Stimulated activated CD4-positive, alpha-beta T cell treated with anti-CD3 and anti-CD28 coated beads, Interleukin-1b, Interleukin-23, amount 100 ng/mL, for 1 hour (primary cell): ENCODE measurements at regions not wholly inside any gene's neighbourhood (a gene's known extent, or its start where the extent isn't known, plus 50 kb on each side); places are given as distances from the start of the nearest gene placed in this dataset.

Experiments
- DNase-seq, 2 donors: peaks; one replicate each; pipeline ENCODE4 v3.0.0-alpha.2; 2020; ENCODE audit warnings: low read depth in 2 of 2

DNA sequence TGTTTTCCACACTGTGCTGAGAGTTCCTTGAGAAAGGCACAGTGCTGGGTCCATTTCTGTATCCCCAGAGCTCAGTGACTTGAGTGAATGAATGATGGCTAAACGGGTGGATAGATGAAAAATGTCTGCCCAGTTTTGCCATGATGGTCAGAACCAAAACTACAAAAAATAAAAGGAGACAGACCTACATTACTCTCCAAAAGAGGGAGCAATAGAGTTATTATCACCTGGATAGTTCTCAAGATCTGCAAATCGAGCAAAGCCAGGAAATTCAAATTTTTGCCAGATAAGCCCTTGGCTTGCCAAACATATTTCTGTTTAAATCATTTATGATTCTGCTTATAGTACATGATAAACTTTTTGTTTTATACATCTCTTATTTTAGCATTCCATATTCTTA is 214.2 kb upstream of the ZNF462 start:
- no peak for DNase-seq

DNA sequence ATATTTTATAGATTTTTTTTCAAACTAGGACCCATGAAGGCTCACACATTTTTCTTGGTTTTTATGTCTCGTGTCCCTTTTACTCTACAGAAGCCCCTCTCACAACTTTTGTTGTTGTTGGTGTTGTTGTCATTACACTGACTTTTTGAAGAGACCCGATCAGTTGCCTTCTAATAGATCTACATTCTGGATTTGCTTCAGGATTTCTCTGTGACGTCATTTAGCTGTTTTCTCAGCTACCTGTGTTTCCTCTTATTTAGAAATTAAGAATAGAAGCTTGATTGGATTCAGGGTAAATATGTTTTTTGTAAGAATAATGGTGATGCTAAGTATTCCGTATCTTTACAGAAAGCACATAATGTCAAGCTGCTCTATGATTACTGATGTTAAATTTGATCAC is 213.3 kb upstream of the ZNF462 start:
- no peak for DNase-seq

DNA sequence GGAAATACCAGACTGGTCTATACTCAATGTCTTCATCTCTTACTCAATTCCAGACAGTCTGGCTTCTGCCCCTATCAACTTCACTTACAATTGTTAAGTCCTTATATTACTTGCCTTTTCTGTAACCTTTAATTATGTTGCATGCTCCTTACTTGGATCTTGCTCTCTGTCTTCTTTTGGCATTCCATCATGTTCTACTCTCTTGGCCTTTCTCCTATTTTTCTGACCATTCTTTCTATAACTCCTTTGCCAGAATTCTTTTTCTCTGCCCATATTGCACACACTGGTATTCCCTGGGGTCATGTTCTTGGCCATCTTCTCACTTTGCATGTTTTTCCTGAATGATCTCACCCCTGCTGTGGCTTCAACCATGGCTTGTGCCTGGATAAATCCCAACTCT is 209.8 kb upstream of the ZNF462 start:
- no peak for DNase-seq

GRCh38 chr9:106655966-106656365 is 207.0 kb upstream of the ZNF462 start:
- DNase-seq, result no peak

- DNase-seq, result no peak
These were observed 205.0 kb upstream of the ZNF462 start for GRCh38 chr9:106657926-106658325.

DNA sequence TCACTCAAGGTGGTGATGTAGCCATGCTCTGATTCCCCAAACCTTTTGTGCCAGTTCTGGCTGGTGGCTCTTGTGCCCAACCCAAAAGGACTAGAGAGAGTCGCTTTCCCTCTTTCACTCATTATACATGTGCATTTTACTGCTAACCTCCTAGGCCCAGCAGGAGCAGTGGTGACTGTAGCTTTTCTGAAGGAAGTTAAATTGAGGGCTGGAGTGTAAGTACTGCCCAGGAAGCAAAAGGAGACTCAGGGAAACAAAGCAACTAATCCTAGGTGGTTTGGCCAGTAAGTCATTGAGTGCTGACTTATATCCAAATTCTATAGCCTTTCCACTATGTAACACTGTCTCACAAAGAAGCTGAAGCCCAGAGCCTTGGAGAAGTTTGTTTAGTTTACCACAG is 194.4 kb upstream of the ZNF462 start:
- DNase-seq, result no peak

DNA sequence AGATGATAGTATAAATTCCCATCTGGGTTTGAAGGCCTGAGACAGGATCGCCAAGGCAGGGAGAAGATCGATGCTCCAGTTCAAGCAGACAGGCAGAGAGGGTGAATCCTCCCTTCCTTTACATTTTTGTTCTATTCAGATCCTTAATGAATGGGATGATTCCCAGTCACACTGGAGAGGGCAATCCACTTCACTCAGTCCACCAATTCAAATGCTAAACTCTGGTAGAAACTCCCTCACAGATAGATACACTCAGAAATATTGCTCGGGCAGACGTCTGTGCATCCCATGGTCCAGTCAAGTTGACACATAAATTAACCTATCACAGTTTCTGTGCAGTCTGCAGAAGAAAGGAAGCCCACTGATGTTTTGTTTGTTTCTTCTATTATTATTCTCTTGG is 193.1 kb upstream of the ZNF462 start:
- no peak for DNase-seq

GRCh38 chr9:106670418-106670817 is 192.5 kb upstream of the ZNF462 start:
- DNase-seq, result no peak

DNA sequence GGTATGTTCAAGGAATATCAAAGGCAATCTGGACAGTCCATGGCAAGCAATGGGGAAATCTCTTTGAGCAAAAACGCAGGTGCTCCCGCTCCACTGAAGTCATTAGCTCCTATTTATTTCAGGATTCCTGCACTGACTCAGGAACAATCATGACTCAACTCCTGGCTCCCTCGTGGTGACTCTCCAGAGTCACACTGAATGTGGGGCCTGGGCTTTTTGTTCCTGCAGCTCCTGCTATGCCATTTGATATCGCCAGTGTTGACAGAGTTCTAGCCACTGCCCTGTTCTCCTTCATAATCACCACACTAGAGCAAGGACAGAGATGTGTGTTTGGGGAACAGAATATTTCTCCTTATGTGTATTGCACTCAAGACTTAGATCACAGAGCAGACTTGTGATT is 187.2 kb upstream of the ZNF462 start:
- no peak for DNase-seq

GRCh38 chr9:106677374-106677773 is 185.6 kb upstream of the ZNF462 start:
- no peak for DNase-seq

GRCh38 chr9:106677830-106678229 is 185.1 kb upstream of the ZNF462 start:
- no peak for DNase-seq

DNA sequence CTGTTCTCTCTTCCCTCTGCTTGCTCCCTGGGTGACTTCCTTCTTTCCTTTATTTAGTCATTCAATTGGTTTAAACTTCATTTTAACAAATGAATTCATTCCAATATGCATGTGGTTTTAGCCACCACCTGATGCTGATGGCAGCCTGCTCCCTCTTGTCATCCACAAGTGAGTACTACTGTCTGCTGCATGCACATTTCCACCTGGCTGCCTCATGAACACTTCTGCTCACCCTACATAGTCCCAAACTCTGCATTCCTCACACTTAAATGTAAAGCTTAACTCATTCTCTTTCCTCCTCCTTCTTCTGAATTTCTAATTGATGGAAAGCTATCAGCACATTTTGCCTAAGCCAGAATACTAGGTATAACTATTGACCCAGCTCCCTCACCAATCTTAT is 184.7 kb upstream of the ZNF462 start:
- DNase-seq, result no peak

- no peak for DNase-seq
These were observed 180.5 kb upstream of the ZNF462 start for GRCh38 chr9:106682420-106682819.

GRCh38 chr9:106683454-106683853 is 179.5 kb upstream of the ZNF462 start:
- no peak for DNase-seq

GRCh38 chr9:106684940-106685695 is 177.8 kb upstream of the ZNF462 start:
- DNase-seq, result no peak

GRCh38 chr9:106689089-106689488 is 173.9 kb upstream of the ZNF462 start:
- no peak for DNase-seq

DNA sequence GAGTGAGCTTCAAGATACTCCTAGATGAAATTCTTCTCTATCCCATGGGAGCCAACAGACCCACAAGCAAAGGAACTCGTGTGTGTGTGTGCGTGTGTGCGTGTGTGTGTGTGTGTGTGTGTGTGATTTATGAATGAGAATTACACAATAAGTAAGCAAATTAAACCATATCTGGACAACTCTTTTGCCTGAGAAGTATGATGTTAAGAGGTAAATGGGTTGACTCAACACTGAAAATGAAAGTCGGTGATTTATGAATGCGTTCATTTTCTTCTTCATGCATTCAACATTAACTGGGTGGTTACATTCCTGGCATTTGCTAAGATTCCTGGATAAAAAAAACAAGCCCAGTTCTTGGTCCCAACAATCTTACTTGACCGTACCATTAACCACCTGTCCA is 171.3 kb upstream of the ZNF462 start:
- no peak for DNase-seq

GRCh38 chr9:106693558-106693957 is 169.4 kb upstream of the ZNF462 start:
- DNase-seq, result no peak

DNA sequence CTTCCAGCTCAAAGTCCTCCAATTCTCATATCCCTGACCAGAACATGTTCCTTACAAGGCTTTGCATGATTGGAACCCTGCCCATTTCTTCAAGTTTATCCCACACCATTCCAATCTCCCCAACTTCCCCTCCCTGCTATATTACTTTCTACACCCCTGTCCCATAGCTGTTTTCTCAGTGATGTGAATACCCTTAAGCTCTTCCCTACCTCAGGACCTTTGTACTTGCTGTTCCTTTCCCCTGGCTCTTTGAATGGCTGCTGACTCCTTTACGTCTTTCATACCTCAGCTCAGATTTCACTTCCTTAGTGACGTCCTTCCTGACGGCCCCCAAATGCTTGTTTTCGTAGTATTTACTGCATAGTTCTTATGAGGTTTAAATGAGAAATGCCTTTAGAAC is 166.2 kb upstream of the ZNF462 start:
- DNase-seq, result no peak

GRCh38 chr9:106697390-106697749 is 165.6 kb upstream of the ZNF462 start:
- no peak for DNase-seq

DNA sequence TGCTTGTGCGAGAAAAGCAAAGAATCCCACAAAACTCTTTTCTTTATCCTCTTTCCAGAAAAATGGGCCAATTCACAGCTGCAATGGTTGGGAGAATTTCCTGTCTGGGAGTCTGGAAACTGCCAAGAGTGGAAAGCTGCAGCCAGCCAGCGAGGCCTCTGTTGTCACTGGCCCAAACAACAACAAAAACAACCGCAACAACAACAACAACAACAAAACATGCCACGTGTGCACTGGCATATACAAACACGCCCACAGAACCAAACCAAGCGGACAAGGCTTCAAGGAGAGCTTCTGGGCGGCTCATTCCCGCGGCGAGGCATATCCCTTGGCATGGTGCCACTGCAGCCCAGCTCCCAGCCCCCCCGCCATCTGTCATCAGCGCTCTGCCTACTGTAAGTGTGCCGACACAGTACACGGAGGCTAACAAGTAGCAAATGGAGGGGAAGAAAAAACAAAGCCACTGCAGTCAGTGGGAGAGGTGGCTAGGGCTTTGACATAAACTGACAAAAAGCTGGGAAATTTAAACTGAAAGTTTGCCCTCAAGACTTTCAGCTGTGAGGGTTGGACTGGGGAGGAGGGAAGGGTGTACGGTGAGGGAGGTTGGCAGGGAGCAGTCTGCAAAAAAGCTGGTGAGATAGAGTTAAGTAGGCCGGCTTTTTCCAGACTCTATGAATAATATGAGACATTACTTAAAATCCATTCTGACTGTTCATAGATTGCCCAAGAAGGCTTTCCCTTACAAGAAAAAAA is 165.0 kb upstream of the ZNF462 start:
- no peak for DNase-seq

GRCh38 chr9:106700676-106701075 is 162.3 kb upstream of the ZNF462 start:
- DNase-seq, result no peak

DNA sequence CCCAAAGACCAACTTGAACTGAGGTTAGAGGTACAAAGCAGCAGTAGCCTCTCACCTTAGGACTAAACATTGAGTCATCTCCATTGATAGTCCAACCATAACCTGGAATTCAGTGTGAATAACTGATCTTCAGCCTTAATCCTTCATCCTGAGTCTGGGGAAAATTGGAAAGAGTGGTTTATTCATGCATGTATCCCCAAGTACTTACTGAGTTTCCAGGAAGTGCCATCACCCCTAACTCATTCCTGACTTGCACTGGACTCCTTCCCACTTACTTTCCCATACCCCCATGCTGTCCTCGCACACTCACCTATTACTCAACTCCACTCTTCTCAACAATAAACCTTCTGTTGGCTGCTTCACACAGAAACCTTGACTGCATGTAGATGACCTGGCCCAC is 161.4 kb upstream of the ZNF462 start:
- no peak for DNase-seq
